K562 (cell line): ENCODE measurements at regions not wholly inside any gene's neighbourhood (a gene's known extent, or its start where the extent isn't known, plus 50 kb on each side); places are given as distances from the start of the nearest gene placed in this dataset.

Experiments used
- CBFA2T2 ChIP-seq: fragments of 450-650 bp; conservative IDR thresholded peaks from 2 replicates; pipeline ENCODE4 v1.6.1; 2017; ENCODE audit warnings: mild to moderate bottlenecking
- CTBP1 ChIP-seq: fragments of 450-650 bp; IDR thresholded peaks from 2 replicates; pipeline ENCODE4 v1.6.1; 2016; ENCODE audit warnings: borderline replicate concordance
- FOXK2 ChIP-seq, 2 experiments: fragments of 450-650 bp; IDR thresholded peaks in 1 of 2; conservative IDR thresholded peaks in 1 of 2; 2 replicates each; pipeline ENCODE4 v1.6.1; 2016; ENCODE audit warnings: low read depth in 2 of 2, mild to moderate bottlenecking in 1 of 2
- MTA2 ChIP-seq: fragments of 450-650 bp; IDR thresholded peaks from 2 replicates; pipeline ENCODE4 v1.6.1; 2016; ENCODE audit warnings: low read depth
- PKNOX1 ChIP-seq: fragments of 450-650 bp; IDR thresholded peaks from 2 replicates; pipeline ENCODE4 v1.6.1; 2016
- RFX5 ChIP-seq: IDR thresholded peaks from 2 replicates; pipeline ENCODE4 v1.6.1; 2011; ENCODE audit warnings: low read depth, mild to moderate bottlenecking, improper control_type of control experiment, low read length
- SREBF1 ChIP-seq: fragments of 150-350 bp; IDR thresholded peaks from 2 replicates; pipeline ENCODE4 v1.6.1; 2014; ENCODE audit warnings: antibody characterized with exemption, low read depth, low read length, borderline replicate concordance
- ZC3H8 ChIP-seq: fragments of 450-650 bp; IDR thresholded peaks from 2 replicates; pipeline ENCODE4 v1.6.1; 2017
- ZNF143 ChIP-seq: sonication (generic); formaldehyde crosslinking; IDR thresholded peaks from 2 replicates; pipeline ENCODE4 v1.9.0; 2022; ENCODE audit warnings: mild to moderate bottlenecking, missing genetic modification reagents
- TF ChIP-seq, protein P1 (sequence below): sonication (generic); formaldehyde crosslinking; IDR thresholded peaks from 2 replicates; pipeline ENCODE4 v1.8.0; 2023; ENCODE audit warnings: missing genetic modification reagents, mild to moderate bottlenecking, borderline replicate concordance

- TF ChIP-seq, protein P1, sequence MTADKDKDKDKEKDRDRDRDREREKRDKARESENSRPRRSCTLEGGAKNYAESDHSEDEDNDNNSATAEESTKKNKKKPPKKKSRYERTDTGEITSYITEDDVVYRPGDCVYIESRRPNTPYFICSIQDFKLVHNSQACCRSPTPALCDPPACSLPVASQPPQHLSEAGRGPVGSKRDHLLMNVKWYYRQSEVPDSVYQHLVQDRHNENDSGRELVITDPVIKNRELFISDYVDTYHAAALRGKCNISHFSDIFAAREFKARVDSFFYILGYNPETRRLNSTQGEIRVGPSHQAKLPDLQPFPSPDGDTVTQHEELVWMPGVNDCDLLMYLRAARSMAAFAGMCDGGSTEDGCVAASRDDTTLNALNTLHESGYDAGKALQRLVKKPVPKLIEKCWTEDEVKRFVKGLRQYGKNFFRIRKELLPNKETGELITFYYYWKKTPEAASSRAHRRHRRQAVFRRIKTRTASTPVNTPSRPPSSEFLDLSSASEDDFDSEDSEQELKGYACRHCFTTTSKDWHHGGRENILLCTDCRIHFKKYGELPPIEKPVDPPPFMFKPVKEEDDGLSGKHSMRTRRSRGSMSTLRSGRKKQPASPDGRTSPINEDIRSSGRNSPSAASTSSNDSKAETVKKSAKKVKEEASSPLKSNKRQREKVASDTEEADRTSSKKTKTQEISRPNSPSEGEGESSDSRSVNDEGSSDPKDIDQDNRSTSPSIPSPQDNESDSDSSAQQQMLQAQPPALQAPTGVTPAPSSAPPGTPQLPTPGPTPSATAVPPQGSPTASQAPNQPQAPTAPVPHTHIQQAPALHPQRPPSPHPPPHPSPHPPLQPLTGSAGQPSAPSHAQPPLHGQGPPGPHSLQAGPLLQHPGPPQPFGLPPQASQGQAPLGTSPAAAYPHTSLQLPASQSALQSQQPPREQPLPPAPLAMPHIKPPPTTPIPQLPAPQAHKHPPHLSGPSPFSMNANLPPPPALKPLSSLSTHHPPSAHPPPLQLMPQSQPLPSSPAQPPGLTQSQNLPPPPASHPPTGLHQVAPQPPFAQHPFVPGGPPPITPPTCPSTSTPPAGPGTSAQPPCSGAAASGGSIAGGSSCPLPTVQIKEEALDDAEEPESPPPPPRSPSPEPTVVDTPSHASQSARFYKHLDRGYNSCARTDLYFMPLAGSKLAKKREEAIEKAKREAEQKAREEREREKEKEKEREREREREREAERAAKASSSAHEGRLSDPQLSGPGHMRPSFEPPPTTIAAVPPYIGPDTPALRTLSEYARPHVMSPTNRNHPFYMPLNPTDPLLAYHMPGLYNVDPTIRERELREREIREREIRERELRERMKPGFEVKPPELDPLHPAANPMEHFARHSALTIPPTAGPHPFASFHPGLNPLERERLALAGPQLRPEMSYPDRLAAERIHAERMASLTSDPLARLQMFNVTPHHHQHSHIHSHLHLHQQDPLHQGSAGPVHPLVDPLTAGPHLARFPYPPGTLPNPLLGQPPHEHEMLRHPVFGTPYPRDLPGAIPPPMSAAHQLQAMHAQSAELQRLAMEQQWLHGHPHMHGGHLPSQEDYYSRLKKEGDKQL (CRISPR knock-in tag) = no peak
- TF ChIP-seq RFX5 = no peak
- no peak for TF ChIP-seq MTA2
- TF ChIP-seq CTBP1 = no peak
- TF ChIP-seq SREBF1 = no peak
- TF ChIP-seq ZNF143 = no peak
- TF ChIP-seq FOXK2 (conservative IDR thresholded peaks at IDR 0.05 in 1 of 2, IDR thresholded peaks at IDR 0.05 in 1 of 2; ENCODE audit: low read depth in 2 of 2) = no peak
- no peak for TF ChIP-seq CBFA2T2
- no peak for TF ChIP-seq PKNOX1
- no peak for TF ChIP-seq ZC3H8
These were observed 58.6 kb upstream of the NTPCR start (continued) for GRCh38 chr1:232891656-232892317.
